ENCODE measurements at regions not wholly inside any gene's neighbourhood (a gene's known extent, or its start where the extent isn't known, plus 50 kb on each side); places are given as distances from the start of the nearest gene placed in this dataset.

DNA sequence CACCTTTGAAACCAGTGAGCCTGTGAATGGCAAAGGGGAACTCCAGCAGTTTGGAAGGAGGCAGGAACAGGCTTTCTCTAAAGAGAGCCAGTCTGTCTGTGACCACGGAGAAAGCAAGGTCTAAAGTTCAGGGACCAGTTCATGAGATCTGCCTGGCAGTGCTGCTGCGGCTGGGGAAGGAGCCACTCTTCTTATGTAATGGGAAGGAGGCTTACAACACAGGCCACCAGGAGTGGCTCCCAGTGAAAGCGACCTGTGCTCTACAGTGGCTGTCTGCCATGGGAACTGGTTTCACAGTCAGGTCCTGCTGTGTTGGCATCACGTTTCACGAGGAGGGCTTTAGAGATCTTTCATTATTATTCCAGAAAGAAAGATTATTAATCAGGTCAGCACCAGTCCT is 291.9 kb upstream of the PRDM1 start:
- DNase-seq (ENCODE audit: low spot score) = no peak

DNA sequence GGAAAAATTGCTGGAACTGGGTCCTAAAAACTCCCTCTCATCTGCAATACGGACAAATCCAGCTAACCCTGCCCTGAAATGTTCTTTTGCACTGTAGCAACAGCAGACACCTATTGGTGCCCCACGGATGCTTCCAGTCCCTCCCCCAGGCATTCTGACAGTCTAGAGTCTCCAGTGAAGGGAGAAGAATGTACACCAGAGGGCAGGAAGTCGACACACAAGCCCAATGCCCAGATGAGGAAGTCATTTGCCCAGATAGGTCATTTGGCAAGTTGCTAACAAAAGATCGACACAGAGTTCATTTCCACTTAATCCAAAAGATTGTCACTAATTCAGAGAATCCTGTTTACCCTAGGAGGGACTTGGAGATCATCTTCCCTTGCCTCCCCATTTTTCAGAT is 293.0 kb upstream of the PRDM1 start:
- peak; percentile 55 for DNase-seq (ENCODE audit: low spot score)

DNA sequence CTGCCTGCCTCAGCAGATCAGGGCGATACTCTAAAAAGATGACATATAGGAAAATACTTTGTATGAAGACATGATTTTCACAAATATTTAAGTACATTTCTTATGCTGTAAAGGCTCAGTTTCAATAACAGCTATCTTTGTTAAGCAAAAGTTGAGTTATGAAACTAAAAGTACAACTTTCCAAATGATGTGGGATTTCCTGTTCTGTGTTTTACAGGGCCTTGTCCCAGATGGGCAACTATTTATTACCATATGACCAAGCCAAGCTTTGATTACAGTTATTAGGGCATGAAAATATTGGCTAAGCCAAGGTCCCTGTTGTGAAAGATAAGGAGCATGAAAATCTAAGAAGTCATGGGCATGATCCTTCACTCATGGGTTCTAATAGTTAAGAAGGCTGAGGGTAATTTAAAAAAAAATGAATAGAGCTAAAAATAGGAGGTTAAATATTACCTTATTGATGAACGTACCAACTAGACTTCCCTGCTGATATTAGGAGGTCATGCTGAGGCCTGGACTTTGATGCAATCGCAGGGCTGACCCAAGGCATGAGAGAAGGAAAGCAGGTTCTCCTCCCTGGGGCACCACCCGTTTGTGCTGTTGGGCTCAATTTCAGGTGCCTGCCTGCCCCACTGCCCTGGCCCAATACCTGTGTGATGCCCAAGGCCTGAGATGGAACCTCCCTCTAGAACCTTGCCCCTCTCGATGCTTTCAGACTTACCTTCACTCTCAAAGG is 294.4 kb upstream of the PRDM1 start:
- no peak for DNase-seq (ENCODE audit: low spot score)

DNA sequence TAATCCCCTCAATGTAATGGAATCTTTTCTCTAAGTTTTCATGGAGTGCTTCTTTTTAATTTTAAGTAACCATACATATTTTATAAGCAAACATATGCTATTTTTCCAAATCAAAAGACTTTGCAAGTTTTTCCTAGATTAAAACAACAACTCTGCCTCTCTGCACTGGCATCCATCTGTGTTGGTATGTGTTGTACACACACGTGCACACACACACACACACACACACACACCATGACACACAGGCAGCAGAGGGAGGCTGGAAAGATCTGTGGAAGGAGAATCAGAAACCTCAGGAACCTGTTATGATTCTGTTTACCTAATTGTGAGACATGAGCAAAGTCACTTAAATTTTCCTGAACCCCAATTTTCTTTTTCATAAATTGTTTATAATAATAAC is 295.0 kb upstream of the PRDM1 start:
- DNase-seq (ENCODE audit: low spot score) = no peak

DNA sequence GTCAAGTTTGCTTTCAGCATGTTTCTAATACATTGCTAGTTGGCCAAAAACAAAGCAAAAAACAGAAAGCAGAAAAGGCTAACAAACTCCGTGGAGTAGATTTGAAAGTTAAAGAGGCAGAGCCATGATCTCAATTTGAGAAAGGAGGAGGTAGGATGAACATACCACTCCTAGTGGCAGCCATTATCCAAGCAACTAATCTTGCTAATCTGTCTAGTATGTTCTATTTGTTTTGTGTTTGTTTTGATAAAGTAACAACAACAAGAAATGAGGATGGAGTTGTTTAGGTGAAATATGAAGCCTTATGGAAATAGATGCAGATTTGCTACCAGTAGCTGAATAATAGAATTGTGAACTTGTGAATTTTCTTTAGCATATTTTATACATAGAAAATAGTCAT is 295.5 kb upstream of the PRDM1 start:
- DNase-seq (ENCODE audit: low spot score) = no peak

DNA sequence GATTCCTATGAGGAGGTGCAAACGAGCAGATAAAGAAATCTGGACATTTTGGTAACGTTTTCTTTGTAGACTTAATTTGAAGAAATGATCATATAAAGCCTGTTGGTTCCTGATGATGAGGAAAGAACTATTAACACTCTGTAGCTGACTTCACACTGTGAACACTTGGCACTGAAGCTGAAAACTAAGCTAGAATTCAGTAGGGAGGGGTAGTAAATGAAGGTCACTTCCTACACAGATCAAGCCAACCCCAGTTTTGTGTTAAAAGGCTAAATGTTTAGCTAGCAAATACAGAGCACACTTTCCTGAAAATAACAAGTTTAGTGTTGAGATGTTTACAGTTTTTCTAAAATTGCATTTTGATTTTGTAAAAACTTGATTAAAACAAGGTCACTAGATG is 296.2 kb upstream of the PRDM1 start:
- DNase-seq (ENCODE audit: low spot score) = no peak

DNA sequence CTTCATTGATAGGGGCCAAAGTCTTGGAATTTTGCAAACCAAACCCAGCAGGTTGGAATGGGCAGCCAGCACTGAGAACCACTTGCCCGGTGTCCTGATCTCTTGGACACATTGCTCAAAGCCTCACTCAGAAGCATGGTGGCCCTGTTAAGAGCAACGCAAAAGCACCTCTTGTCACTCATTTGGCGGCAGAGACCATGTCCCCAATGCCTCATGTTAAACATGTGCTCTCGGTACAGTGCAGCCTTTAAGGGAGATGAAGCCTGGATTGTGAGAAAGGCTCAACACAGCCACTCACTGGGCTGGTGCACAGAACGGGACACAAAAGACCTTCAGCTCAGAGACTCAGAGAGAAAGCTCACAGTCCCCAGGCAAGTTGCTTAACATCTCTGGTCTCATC is 298.4 kb upstream of the PRDM1 start:
- DNase-seq (ENCODE audit: low spot score) = no peak

DNA sequence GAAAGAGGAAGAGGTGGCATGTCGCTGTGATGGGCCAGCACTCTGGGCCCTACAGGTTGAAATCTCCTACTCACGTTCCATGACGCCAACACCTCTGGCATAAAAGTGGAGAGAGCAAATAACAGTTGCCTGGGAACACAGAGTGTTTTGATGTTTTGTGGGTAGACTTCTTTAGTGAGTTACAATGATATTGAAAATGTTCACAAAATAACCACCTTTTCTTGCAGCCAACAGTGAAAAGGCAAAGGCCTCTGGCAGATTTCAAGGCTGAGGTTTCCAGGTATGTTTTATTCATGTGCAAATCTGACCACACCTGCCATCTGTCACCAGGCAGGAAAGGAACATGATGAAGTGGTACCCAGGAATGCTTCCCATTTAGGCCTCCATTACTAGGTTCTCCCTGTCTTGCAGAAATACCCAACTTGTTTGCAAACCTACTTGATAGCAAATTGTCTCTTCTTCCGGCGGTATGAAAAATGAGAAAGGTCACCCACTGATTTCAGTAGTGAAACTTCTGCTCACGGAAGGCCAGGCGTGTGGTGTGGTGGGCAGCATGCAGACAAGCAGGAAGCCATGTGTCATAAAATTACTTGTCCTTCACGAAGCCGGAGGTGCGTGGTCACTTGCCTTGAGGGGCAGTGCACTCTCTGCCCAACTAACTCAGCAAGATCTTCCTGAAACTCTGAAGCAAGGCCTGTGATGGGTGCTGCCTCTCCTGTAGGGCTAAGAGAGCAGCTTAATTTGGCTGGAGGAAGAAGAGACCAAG is 299.1 kb upstream of the PRDM1 start:
- DNase-seq (ENCODE audit: low spot score) = no peak

DNA sequence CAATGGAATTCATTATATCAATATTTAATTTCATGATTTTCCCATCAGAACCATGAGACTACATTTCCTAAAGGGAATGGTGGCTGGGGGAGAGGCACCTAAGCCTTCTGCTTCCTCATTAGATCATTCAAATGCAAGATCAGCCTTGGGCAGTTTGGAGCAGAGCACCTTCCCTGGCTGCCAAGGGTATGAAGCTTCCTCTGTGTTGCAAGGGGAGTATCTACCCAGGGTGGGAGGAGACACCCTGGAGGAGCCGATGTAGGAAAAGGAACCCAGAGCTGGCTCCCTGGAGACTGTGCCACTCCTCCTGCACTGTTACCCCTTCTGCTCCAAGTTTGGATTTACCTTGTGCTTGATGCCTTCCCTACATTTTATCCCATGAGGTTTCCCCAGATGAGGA is 299.7 kb upstream of the PRDM1 start:
- DNase-seq (ENCODE audit: low spot score) = no peak

DNA sequence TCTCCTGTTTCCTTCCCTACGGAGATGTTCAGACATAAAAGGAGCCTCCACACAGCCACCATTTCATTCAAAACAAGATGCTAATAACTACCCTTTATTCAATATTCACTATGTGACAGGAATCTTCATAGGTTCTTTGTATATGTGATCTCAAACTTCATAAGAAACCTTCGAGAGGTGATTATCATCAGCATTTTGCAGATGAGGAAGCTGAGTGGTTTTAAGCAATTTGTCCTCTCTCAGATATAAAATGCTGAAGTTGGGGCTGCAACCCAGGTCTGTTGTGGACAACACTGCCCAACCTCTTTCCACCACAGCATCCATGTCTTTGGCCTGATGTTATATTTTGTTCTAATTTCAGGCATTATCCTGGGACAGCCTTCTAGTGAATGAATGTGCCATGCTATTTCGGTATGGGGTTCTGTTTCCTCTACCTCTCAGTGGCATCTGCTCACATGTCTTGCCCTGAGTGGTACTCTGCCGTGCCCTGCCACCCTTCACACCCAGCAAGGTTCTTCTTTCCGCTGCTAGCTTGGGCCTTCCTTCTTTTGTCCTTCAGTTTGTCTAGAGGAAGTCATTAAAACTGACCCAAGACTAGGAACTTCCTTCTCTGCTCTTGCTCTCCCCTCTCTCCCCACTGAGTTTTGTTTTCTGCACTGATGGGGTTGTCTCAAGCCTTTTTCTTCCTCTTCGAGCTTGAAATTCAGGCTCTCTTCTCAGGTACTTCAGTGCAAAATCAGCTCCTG is 300.9 kb upstream of the PRDM1 start:
- no peak for DNase-seq (ENCODE audit: low spot score)

DNA sequence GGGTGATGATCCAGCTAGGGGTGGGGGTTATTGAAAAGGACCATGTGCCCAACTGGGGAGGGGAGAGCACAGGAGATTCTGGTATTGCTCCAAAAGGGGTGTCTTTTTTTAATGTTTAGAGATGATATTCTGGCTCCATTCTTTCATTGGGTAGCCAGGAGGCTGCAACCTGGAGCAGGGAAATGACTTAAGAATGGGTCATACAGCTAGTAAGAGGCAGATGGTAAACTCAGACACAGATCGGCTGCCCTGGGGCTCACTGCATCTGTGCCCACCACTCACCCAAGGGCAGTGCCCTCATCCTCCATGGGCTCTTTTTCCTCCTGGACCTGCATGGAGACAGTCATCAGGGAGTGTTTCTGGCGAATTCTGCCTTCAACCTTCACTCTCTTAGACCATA is 302.0 kb upstream of the PRDM1 start:
- no peak for DNase-seq (ENCODE audit: low spot score)

DNA sequence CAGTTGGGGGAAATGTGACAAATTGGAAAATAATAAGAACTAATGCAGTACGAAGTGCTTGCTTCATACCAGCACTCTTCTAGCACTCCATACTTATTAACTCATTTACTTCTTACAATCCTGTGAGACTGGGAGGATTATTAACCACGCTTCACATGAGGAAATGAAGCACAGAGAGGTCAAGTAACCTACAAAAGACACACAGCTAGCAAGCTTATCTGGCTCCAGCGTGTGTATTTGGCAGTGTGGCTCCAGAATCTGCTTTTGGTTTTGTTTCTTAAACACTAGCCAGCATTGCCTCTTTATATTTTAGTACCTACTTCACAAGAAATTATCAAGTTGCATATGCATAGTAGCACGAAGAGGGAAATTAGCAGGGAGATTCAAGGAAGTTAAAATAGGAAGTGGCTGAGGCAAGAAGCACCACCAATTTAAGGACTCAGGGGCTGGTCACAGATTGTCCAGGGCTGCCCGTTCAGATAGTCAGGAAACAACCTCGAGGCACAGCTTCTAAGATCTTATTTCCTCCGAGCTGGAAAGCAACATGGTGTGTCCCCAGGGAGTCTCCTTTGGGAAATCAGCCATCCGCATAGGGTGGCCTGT is 302.7 kb upstream of the PRDM1 start:
- DNase-seq (ENCODE audit: low spot score) = no peak

DNA sequence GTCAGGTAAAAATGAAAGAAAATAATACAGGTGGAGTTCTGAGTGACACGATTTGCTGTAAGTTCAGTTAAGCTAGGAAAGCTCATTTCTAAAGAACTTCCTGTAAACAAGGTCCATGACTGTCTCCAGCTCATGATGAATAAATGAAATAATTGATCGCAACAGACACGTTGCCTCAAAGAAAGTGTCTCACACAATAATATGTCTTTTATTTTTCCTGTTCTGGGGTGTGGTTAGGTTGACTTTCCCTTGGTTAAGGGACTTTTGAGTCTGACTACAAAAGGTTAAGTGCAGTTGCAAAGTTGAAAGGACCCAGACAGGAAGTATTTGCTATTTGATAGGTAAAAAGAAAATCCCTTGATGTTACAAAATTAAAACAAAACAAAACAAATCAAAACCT is 304.2 kb upstream of the PRDM1 start:
- DNase-seq (ENCODE audit: low spot score) = no peak

DNA sequence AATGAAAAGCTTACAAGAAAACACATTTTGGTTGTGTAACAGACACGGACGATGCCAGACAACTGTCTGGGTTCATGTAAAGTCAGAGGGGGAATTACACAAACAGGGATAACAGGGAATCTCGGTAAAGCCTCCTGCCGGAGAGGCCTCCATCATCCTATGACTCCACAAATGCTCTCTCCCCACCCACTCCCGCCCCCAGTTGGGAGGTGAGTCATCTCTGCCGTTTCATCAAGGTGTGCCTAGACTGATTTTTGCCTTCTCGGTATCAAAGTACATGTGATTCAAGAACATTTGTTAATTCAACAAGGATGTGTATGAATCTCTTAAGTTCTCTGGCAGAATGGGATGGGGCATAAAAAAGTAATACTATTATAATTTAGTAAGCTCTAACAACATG is 304.9 kb upstream of the PRDM1 start:
- DNase-seq (ENCODE audit: low spot score) = no peak

DNA sequence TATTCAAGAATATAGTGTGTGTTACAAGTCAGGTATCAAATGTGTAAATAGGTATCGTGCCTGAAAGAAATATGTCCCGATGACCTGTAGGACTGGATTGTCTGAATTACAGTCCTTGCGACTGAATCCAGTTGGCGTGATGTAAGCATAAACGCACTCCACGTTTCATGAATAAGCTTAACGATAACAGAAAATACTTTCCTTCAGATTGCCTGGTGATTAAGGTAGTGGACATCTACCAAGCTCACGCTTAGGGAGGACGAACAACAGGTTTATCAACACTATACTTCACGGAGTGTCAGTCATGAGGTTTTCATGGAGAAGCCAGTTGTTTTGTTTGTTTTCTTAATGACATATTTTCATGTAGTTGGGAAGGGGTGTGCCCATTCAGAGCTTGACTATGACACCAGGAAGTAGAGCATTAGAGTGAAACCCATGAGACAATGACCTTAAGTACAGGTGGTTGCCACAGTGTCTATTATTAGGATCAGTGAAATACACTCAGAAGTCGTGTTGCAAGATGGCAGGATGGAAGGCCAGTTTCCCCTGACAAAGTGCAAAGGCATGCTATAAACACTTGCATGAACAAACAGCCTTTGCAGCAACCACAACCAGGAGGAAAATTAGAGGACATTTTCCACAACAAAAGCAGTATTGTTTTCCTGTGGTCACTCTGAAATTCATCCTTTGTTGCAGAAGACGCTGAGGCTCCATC is 305.8 kb upstream of the PRDM1 start:
- DNase-seq (ENCODE audit: low spot score) = peak; percentile 71

DNA sequence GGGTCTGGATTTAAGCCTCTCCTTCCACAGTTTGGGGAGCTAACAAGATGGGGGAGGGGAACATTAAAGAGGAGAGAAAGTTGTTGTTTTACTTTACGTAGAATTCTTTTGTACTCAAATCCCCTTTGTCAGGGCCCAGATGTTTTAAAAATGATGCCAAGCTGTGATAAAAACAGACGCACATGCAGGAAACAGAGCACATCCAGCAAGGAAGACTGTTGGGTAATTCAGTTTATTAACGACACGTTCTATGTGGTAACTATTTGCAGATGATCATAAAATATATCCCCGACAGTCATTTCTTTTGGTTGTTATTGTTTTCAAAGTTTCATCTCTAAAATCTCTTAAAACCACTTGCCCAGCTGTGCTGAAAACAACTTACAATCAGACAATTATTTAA is 307.0 kb upstream of the PRDM1 start:
- DNase-seq (ENCODE audit: low spot score) = no peak

DNA sequence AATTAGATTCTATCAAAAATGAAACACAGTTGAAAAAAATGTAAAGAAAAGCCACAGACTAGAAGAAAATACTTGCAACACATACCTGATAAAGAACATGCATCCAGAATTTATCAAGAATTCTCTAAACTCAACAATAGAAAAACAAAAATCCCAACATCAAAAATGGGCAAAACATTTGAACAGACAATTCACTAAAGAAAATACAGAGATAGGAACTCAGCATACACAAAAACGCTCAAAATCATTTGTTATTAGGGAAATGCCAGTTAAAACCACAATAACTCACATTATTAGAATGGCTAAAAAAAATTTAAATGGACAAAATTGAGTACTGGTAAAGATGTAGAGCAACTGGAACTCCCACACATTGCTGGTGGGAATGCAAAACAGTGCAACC is 311.0 kb upstream of the PRDM1 start:
- DNase-seq (ENCODE audit: low spot score) = no peak

DNA sequence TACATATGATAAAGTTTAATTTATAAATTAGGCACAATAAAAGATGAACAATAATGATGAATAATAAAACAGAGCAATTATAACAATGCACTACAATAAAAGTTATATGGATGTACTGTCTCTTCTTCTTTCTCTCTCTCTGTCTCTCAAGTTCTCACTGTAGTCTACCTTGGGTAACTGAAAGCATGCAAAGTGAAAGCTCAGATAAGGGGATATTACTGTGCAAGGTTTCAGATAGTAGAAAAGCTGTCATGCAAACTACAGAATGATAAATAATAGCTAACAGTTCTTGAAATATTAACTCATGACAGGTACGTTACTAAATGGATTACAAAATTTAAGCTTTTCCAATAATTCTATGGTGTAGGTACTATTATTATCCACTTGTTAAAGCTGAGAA is 311.9 kb upstream of the PRDM1 start:
- DNase-seq (ENCODE audit: low spot score) = no peak

DNA sequence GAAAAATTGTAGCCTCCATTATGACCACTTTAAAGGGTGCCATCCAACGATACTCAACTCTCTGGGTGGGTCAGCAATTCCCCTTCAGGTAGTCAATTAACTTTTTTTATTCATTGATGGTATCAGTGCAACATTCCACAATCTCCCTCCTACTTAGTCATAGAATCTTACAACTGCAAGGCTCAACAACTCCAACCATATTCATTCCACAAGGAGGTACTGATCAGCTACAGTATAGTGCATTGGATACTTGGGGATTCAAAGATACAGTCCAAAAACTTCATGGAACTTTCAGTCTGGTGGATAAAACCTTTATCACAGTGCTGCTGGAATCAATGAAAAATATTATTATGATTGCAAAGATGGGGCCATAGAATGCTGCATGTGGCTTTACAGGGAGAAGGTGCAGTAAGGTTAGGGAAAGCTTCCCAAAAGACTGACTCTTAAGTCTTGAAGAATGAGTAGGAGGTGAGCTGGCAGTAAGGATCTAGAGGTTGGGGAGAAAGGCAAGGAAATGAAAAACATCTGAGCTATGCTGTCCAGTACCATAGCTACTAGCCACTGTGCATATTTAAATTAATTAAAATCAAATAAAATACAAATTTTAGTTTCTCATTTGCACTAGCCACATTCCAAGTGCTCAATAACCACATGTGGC is 314.7 kb upstream of the PRDM1 start:
- DNase-seq (ENCODE audit: low spot score) = peak; percentile 61

DNA sequence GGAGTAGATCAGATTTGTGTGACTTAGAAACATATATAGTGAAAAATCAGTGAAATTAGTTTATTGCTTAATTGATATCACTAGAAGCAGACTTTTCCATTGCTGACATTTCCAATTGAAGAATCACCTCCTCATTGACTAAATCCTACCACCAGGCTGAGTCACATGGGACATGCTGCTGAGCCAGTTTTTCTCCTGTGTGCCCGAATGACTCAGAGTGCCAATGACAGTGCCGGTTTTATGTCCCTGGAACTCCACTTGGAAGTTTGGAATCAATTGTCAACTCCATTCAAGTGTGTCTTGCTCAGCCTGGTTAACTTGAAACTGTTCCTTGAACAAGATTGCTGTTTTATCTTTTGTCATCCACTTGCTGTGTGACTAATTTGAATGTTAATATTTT is 316.1 kb upstream of the PRDM1 start:
- DNase-seq (ENCODE audit: low spot score) = peak; percentile 96

DNA sequence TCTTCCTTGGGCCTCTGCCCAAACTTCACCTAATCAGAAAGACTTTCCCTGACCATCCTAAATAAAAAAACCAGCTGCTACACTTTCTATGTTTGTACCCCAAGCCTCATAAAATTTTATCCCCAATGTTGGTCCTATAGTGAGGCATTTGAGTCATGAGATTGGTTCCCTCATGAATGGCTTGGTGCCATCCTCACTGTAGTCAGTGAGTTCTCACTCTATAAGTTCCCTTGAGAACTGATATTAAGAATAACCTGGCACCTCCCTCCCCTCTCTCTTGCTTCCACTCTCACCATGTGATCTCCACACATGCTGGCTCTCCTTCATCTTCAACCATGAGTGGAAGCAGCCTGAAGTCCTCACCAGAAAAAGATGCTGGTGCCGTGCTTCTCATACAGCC is 316.9 kb upstream of the PRDM1 start:
- DNase-seq (ENCODE audit: low spot score) = no peak

DNA sequence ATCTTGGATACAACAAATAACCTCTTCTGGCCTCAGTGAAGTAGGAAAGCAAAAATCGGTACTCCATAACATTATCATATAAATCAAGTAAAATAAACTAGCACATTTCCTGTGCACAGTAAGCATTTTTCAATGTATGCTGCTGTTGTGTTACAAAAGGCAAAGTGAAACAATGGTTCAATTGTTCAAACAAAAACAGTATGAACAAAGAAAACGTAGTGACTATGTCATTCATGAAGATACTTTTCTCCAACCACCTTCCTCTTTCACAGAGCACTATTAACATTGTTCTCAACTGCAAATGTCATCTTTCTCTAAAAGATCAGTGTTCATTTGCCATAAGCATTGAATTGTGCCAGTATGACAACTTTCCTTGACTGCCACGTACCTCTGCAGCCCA is 318.6 kb upstream of the PRDM1 start:
- no peak for DNase-seq (ENCODE audit: low spot score)

Measured in kidney tubule cell (primary cell).